ENCODE measurements at regions not wholly inside any gene's neighbourhood (a gene's known extent, or its start where the extent isn't known, plus 50 kb on each side); places are given as distances from the start of the nearest gene placed in this dataset.
"Not testable (repeated sequence)": the region's sequence is repeated elsewhere in the genome, so short reads cannot be mapped to it uniquely, and the experiment has no call there.

DNA sequence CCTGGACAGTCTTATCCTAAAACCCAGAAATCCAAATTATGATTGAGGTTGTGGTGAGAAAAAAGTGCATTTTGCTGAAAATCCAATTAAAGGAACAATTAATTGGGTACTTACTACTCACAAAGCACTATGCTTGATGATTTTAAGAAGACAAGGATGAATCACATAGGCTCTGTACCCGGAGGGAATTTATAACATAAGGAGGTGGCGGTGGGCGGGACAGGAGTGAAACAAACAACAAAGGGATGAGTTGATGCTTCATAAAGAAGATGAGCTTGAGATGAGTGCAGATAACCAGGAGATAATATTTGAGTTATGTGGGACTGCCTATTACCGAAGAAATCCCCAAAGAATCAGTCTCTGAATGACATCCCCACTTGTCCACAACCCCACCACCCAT is 171.1 kb upstream of the FZD8 start:
- no peak for DNase-seq (ENCODE audit: low read depth, low spot score)

DNA sequence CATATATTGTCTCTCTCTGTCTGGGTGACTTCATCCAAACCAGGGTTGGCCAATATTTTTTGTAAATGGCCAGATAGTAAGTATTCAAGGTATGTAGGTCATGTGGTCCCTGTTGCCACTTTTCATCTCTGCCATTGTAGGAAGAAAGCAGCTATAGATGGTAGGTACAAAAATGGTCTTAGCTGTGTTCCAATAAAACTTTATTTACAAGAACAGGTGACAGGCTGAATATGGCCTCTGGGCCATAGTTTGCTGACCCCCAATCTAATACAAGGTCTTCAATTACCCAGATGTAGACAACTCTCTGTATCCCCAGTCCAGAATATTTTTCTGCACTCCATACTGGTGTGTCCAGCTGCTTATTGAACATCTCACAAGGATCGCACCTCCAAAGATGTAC is 166.2 kb upstream of the FZD8 start:
- DNase-seq (ENCODE audit: low read depth, low spot score): no peak

DNA sequence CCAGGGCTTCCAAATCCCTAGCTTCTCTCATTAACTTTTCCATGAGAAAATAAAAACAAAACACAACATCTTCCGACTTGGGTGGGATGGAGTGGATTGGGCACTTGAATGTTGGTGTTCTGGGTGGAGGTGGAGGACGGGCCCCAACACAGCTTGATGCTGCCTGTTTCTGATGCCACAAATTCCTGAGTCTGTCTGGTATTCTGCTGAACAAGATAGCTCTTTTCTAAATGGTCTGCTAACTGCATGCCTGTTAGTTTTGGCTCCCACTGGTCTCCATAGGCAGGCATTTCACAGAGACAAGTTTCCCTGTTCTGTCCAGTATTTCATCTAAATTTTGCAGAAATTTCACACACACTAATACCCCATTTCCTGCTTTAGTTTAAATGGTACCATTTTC is 160.9 kb upstream of the FZD8 start:
- no peak for DNase-seq (ENCODE audit: low read depth, low spot score)

DNA sequence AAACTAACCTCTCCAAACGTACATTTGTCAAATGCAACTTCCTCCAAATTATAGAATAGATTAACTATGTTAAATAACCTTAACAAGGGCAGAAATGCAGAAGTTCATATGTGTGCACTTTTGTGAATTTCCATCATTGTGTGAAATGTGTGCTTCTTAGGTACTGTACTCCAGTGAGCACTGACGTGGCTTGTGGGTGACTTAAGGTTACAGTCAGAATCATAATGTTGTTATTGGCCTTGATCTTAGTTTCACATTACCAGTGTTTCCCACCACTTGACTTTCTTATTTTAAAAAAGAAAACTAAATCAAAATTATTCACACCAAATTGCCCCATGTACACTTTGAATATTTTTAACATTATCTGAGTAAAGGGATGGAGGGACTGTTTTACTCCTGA is 155.1 kb upstream of the FZD8 start:
- no peak for DNase-seq (ENCODE audit: low read depth, low spot score)

DNA sequence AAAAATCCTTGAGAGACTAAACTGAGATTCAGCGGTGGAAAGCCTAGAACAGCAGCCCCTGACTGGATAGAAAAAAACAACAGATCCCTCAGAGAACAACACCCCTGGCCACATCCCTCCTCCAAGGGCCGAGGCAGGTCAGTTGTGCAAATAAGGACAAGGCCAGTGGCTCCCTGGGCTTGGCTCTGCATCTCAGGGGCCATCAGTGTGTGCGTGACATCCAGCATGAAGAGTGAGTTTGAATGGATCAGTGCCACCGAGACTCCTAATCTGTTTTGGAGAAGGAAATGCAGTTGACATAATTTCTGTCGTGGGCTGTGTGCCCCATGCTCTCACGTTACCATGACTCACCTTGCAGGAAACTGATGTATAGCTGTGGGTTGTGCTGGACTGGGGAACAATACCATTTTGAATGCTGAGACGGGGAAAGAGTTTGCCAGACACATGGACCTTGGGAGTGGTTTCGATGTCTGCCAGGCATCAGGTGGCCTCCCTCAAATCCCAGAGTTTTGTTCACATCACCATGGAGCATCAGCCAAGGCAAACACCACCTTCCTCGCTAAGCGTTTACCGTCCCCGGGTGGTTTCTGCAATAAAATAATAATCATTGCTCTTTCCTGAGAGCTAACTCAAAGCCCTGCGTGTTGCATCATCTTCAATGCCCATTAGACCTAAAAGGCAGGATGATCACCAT is 153.2 kb upstream of the FZD8 start:
- DNase-seq (ENCODE audit: low read depth, low spot score): no peak

DNA sequence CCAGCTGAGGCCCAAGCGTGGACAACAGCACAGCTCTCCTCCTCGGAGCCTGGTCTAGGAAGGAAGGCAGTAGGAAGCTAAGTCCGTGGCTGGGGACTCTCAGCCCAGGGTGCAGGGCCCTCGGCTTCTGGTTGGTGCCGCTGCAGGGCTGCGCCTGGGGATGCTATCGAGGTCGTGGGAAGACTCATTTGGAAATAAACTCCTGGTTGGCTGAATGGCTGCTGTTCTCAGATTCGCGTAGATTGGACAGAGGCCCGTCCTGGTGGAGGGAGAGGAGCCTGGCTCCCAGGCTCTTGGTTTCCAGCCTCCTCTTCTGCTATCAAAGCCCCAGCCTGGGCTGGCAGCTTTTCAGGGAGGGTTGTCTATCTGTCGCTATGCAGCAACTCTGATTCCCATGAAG is 152.6 kb upstream of the FZD8 start:
- no peak for DNase-seq (ENCODE audit: low read depth, low spot score)

DNA sequence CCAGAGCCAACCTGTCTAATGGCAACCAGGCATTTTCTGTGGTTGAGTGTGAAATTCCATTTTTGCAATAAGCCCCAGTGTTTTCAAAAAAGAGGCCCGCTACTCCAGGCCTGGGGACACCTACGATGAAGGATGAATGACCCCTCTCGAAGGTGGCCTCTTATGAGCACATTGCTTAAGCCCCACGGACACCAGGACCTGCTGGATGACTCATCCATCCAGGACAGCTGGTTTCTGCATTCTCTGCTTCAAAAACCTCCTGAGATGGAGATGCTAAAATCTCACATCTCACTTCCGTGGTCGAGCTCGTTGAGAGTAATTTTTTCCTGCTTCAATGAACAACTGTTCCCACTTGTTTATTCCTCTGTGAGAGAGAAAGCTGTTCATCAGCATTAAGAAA is 150.2 kb upstream of the FZD8 start:
- DNase-seq (ENCODE audit: low read depth, low spot score): no peak

DNA sequence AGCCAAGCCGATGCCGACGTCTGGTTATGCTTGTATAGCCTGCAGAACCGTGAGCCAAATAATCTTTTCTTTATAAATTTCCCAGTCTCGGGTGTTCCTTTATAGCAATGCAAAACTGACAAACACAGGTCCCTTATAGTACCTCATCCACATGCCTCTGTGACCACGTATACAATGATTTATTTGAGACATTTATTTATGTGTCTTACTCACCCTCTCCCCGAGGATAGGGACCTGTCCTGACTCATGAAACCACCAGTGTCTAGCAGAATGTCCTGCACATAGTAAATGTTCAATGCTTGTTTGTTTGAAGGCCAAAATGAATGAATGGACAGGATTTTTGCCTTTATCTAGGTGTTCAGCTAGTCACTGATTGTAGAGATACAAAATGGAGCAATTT is 147.9 kb upstream of the FZD8 start:
- no peak for DNase-seq (ENCODE audit: low read depth, low spot score)

DNA sequence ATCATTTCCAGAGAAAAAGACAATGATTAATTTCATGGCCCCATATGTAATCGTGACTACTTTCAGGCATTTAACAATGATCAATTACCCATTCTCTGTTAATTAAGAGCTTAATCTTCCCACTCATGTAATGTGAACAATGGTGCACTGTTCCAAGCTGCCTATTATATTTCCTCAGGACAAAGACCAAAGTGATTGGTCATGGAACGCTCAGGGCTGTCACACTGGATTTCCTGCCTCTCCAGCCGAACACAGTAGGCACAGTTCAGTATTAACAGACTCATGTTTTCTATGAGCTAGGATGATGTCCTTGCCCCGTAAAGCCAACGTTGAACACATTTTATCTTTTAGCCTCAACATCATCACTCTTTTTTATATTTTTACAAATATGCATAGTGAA is 142.7 kb upstream of the FZD8 start:
- DNase-seq (ENCODE audit: low read depth, low spot score): no peak

DNA sequence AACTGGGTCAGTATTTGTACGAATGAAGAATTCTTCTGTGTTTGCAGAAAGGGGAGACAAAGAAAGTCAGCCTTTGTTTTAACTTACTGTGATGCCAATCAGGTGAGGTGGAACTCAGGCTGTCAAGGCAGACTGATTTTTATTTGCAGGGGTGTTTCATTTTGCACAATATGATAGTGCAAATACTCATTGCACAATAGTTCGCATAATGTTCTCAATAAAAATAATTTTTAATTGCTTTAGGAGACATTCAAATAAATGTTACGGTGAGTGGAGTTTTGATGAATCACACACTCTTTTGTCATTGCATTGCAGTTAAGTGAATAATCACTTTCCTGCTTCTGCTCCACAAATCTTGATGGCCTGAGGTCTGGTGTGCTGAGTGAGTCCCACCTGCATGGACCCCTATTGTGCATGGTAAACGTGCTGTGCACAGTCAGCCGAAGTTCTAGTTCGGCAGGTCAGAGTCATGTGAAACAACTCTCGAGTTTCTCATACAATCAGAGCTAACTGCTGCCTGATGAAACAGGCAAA is 141.3 kb upstream of the FZD8 start:
- no peak for DNase-seq (ENCODE audit: low read depth, low spot score)

DNA sequence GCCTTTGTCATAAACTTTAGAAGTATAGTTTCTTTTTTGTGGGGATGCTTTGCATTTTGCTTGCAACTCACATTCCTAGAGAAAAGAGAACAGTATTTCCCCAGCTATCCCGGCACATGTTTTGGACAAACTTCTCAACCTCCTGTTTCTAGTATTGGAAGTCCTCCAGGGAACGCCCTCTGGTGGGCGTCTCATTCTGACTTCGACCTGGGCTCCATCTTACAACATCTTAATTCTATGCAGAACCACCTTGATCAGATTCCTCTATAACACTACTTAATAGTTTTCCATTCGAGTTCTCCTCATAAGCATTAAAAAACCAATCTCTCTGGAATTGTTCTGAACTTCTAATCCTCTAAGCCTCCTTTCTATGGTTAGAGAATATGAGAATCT is 139.5 kb upstream of the FZD8 start:
- no peak for DNase-seq (ENCODE audit: low read depth, low spot score)

DNA sequence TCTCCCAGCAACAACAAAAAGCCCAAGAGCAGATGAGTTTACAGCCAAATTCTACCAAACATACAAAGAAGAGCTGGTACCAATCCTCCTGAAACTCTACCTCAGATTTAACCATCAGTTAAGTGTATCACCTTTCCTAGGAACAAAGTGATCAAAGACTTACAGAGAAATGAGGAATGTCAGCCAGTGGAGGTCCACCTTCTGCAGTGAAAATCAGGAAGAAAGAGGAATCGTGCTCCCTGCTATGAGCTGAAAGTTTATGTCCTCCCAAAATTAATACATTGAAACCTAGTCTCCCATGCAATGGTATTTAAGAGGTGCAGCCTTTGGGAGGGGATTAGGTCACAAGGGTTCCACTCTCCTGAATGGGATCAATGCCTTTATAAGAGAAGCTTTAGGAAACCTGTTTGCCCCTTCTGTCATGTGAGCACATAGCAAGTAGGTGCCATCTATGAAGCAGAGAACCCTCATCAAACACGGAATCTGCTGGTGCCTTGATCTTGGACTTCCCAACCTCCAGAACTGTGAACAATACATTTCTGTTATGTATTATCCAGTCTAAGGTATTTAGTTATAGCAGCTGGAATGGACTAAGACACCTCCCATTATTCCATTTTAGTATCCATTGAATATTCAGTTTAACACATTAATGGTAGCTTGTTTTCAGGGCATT is 139.0 kb upstream of the FZD8 start:
- DNase-seq (ENCODE audit: low read depth, low spot score): no peak

DNA sequence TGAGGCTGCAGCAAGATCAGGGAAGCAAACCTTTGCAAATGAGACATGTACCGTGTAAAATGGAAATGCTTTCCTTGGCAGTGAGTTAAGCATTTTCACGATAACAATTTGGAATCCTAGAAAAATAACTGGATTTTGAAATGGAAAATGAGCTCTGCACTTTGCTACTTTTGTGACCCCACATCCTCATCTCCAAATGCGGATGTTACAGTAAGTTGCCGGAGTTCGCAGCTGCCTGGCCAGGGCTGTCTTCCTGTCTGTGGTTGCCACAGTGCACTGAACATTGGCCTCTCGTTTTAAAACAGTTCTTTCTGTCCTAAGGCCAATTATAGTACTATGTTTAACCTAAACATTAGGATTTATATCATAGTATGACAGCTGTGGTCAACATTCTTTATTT is 136.2 kb upstream of the FZD8 start:
- DNase-seq (ENCODE audit: low read depth, low spot score): no peak

DNA sequence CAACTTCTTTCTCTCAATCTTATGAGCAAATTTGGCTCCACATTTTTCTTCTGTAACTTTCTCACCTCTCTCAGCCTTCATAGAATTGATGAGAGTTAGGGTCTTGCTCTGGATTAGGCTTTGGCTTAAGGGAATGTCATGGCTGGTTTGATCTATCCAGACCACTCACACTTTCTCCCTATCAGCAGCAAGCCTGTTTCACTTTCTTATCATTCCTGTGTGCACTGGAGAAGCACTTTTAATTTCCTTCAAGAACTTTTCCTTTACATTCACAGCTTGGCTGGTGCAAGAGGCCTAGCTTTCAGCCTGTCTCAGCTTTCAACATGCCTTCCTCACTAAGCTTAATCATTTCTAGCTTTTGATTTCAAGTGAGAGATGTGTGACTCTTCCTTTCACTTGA is 134.5 kb upstream of the FZD8 start:
- not testable (repeated sequence) for DNase-seq (ENCODE audit: low read depth, low spot score)

DNA sequence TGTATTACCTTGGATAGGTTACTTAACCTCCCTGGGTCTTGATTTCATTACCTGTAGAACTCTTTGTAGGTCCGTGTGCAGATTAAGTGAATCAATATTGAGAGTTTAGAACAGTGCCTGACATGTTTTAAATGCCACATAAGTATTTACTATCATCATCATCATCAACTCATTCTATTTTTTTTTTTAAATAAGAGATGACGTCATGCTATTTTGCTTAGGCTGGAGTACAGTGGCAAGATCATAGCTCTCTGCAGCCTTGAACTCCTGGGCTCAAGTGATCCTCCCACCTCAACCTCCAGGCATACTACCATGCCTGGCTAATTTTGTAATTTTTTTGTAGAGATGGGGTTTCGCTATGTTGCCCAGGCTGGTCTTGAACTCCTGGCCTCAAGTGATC is 132.0 kb upstream of the FZD8 start:
- DNase-seq (ENCODE audit: low read depth, low spot score): no peak

DNA sequence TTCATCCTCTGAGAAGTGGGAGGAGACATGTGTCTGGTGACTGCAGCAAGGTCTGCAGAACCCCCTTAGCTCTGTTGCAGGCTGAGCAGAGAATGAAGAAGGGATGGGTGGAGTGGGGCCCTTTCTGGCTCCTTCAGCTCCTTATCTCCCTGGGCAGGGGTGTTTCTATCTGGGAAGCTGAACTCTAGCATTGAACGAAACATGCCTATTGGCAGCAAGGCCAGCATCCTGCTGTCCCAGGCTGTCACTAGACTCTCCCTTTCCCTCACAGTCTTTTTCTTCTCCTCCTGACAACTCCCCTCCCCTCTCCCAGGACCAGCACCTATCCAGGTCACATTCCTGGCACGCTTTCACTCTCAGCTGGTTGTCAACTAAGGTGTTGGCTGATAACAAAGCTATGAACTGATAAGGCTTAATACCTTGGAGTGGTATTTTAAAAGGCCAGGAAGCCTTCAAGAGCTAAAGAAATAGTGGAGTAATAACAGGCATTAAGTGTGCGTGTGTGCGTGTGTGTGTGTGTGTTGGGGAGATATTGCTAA is 128.8 kb upstream of the FZD8 start:
- no peak for DNase-seq (ENCODE audit: low read depth, low spot score)

DNA sequence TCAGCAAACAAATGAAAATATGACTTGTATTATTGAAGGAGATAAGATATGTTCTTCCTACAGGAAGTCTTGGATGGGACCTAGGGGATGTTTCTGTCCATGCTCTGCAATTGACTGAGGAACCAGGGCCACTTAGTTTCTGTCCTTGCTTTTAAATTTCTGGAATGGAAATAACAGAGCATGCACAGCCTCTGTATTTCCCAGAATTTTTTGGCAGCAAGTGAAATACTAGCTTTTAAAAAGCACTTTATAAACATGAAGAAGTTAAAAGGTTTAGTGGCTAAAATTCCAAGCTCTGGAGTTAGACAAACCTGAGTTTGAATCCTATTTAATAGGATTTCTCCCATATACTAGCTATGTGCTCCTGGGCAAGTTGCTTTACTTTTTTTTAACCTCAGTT is 127.7 kb upstream of the FZD8 start:
- DNase-seq (ENCODE audit: low read depth, low spot score): no peak

DNA sequence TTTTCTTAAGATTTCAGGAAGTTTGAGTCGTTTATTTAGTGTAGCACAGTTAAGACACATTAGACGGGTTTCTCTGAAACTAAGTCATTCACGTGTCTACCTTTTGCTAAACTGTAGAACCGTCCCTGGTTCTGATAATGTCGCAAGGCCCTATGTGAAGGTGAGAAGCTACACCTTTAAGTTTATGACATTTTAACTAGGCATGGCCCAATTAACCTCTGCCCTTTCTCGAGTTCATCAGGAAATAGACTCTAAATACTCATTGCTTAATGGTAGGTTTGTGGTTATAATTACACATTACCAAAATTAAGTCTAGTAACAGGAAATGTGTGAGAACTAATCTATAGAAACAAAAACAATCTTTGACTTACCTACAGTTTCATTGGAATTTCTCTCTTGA is 126.6 kb upstream of the FZD8 start:
- DNase-seq (ENCODE audit: low read depth, low spot score): no peak

DNA sequence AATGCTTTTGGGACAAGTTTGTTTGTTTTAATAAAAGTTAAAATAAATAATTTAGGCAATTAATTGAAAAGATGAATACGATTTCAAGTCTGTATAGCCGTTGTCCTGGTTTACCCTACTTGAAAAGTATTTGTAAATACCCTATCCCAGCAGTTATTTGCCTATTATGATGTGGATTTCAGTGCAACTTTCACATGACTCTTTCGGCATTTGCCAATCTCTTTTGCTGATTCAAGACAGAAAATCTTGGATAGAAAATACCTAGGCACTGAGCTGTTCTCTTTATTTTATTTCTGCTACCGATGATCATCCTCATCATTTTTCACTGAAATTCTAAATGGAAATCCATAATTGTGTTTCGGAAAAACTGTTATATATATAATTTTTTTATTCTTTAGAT is 125.9 kb upstream of the FZD8 start:
- DNase-seq (ENCODE audit: low read depth, low spot score): no peak

DNA sequence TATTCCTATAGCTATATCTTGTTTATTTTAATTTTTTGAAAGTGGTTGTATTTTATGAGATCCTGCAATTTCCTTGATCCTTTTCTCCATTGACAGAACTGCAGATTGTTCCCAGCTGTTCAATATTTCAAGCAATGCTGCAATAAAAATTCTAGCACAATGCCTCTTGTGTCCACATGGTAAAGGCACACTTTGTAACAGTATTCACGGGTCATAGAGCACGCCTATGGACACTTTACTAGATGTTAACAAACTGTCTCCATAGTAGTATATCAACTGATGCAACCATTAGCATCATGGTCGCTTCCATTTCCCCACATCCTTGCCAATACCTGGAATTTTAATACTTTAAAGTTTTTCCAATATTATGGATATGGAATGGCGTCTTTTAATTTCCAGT is 123.9 kb upstream of the FZD8 start:
- DNase-seq (ENCODE audit: low read depth, low spot score): no peak

DNA sequence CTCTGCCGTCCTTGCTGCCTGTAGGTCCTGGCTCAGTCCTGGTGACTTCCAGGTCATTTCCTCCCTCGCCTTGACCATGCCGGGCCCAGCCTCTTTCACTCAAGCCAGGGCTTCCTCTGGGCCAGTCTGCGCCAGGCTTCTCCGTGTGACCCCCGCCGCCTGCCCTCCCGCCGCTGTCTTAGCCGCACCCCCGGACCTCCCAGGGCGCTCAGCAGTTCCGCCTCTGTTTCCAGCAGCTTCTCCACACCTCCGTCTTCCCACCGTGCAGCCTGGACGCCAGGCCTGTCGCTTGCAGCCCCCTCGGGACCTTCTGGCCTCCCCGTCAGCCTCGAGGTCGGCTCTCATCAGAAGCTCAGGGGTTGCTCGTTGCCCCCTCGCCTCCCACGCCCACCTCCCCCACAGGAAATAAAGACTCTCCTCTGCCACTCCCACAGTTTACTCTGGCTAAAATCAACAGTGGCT is 123.0 kb upstream of the FZD8 start:
- no peak for DNase-seq (ENCODE audit: low read depth, low spot score)

DNA sequence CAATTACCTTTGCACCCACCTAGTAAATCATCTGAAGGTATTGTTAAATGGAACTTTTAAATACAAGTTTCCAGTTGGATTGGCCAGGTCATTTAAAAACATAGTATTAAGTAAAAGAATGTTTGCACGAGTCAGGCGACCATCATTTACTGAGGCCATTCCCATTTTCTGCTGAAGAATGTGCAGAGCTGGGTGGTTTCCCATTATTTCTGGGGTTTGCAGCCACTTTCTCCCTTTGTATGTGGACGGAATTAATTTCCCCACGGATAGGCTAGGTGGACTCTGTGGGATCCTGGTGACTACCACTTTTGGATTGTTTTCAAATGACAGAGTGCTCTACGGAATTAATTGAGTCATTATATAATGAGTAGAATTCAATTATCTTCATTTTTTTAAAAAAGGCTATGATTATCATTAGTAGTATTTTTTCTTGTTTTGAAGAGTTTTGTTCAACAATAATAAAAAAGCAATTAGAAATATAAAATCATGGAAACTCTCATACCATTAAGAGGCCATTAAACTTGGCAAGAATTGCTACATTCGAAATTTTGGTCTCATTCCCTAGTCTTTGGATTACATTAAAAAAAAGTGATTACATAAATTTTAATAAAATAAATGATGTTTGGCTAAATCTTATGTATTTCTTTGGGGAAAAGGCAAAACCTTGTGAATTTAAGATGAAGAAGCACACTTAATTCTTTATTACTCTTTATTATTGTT is 120.4 kb upstream of the FZD8 start:
- DNase-seq (ENCODE audit: low read depth, low spot score): no peak

DNA sequence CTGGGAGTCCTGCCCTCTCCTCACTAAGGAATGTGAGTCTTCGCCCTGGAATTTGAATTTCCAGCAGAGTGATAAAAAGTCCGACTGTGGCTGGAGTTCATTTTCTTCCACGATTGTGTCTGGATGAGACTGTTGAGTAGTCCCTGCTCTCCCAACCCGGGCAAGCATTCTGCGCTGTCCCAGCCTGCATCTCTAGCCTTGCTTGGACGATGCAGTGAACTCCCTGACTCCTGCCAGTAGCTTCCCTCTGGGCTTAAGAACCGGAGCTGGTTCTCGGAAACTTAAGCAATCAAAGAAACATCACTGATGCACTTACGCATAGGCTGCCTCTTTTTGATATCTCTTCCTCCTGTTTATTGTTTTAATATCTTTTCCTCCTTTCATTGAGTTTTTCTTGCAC is 116.0 kb upstream of the FZD8 start:
- DNase-seq (ENCODE audit: low read depth, low spot score): no peak

Data from iPS DF 19.7 (cell line).